ENCODE measurements at regions not wholly inside any gene's neighbourhood (a gene's known extent, or its start where the extent isn't known, plus 50 kb on each side); places are given as distances from the start of the nearest gene placed in this dataset.

DNA sequence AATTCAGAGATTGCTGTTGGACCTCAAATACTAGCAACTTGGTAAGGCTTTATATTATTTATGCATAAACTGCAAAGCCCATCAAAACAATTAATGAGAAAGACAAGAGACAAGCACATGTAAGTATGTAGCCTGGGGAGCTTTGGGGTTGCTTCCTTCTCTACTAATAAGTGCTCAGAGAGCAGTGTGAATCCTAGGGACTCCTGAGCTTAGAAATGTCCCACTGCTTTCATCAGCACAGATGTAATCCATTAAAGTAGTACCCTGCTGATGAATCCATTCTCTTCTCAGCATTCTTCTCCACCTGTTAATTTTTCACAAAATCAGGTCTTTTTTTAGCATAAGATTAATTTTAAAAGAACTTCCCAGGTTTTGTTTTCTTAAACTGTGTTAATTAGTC, 485.6 kb downstream of the PTH2R start:
- no peak overlapping the region for H2AFZ ChIP-seq (ENCODE audit: low read length)
- Mint-ChIP-seq H3K4me1 (peaks cover 11 to 20% of the 10 kb centered on the region in 2 experiments), H3K27ac (no peak overlapping the region), H3K4me3 (no peak overlapping the region), H3K27me3 (ENCODE audit: low read depth) (no peaks in the 10 kb centered on the region), H3K9me3 (peaks cover 1 to 9% of the 10 kb centered on the region in 2 experiments; a peak in 4 of 5 replicates), H3K36me3 (ENCODE audit: insufficient read depth in 1 of 3, low read depth in 3 of 3) (peaks cover 4 to 10% (median 9%) of the 10 kb centered on the region in 3 experiments; a peak in 6 of 7 replicates)
- H3K4me2 ChIP-seq (ENCODE audit: insufficient read depth, insufficient read length, low read length) = no peak overlapping the region
- TF ChIP-seq, protein P1, sequence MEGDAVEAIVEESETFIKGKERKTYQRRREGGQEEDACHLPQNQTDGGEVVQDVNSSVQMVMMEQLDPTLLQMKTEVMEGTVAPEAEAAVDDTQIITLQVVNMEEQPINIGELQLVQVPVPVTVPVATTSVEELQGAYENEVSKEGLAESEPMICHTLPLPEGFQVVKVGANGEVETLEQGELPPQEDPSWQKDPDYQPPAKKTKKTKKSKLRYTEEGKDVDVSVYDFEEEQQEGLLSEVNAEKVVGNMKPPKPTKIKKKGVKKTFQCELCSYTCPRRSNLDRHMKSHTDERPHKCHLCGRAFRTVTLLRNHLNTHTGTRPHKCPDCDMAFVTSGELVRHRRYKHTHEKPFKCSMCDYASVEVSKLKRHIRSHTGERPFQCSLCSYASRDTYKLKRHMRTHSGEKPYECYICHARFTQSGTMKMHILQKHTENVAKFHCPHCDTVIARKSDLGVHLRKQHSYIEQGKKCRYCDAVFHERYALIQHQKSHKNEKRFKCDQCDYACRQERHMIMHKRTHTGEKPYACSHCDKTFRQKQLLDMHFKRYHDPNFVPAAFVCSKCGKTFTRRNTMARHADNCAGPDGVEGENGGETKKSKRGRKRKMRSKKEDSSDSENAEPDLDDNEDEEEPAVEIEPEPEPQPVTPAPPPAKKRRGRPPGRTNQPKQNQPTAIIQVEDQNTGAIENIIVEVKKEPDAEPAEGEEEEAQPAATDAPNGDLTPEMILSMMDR (conservative IDR thresholded peaks at IDR 0.05) = no peak
- no peaks in the 10 kb centered on the region for H3K27me3 ChIP-seq (ENCODE audit: insufficient read depth, low read length)
- no peak overlapping the region for H2AK5ac ChIP-seq (ENCODE audit: insufficient read length, low read length)
- no peak overlapping the region for H3K9ac ChIP-seq (ENCODE audit: extremely low read depth, insufficient read length, low read length)
- no peak overlapping the region for H3K27ac ChIP-seq (ENCODE audit: insufficient read length, low read depth, low read length)
- H3K79me2 ChIP-seq (ENCODE audit: insufficient read depth, low read length) = no peaks in the 10 kb centered on the region
- no peaks in the 10 kb centered on the region for H3K23me2 ChIP-seq (ENCODE audit: insufficient read length, low read depth, low read length, poor library complexity, severe bottlenecking)
- no peak overlapping the region for H2BK120ac ChIP-seq (ENCODE audit: low read depth, low read length, poor library complexity, severe bottlenecking)
- no peak overlapping the region for H2BK20ac ChIP-seq (ENCODE audit: low read depth, low read length, poor library complexity, severe bottlenecking)
- H4K91ac ChIP-seq (ENCODE audit: insufficient read length, low read depth, low read length) = no peak overlapping the region
- no peak overlapping the region for H3K56ac ChIP-seq (ENCODE audit: insufficient read length, low read depth, low read length)
- H4K5ac ChIP-seq (ENCODE audit: insufficient read length, low read depth, low read length) = no peak overlapping the region
- no peak for DNase-seq
- H3K9me3 ChIP-seq (ENCODE audit: control insufficient read depth, low read depth, low read length) = no peaks in the 10 kb centered on the region
- H3K18ac ChIP-seq (ENCODE audit: insufficient read length, low read depth, low read length) = no peak overlapping the region
- H3K14ac ChIP-seq (ENCODE audit: insufficient read depth, low read length) = no peak overlapping the region
- no peak overlapping the region for H3K23ac ChIP-seq (ENCODE audit: insufficient read length, low read depth, low read length)
- H4K8ac ChIP-seq (replicated peaks; ENCODE audit: insufficient read length, low read depth, low read length) = no peak overlapping the region
- no peak overlapping the region for H2BK5ac ChIP-seq (ENCODE audit: insufficient read length, low read length)
- H4K20me1 ChIP-seq (ENCODE audit: control insufficient read depth, insufficient read depth, insufficient read length) = no peaks in the 10 kb centered on the region
- H3K4me1 ChIP-seq (ENCODE audit: insufficient read depth, low read length) = no peaks in the 10 kb centered on the region
- H3K79me1 ChIP-seq (ENCODE audit: insufficient read depth, low read depth, low read length, poor library complexity, severe bottlenecking) = no peaks in the 10 kb centered on the region
- no peak overlapping the region for H3K4ac ChIP-seq (ENCODE audit: low read depth, low read length)
- H3T11ph ChIP-seq (ENCODE audit: low read length) = no peak overlapping the region
- H2BK15ac ChIP-seq (ENCODE audit: low read depth, low read length) = no peak overlapping the region
- no peak overlapping the region for H2BK12ac ChIP-seq (ENCODE audit: insufficient read length, low read depth, low read length)

Data from H9 (cell line).